DMS53 treated with DMSO at 0.1 percent for 48 hours (cell line): ENCODE measurements at regions not wholly inside any gene's neighbourhood (a gene's known extent, or its start where the extent isn't known, plus 50 kb on each side); places are given as distances from the start of the nearest gene placed in this dataset.

Experiments used
- DNase-seq: peaks from one replicate; lab custom pipeline; 2025; ENCODE audit not compliant: unreplicated experiment; lab: John Stamatoyannopoulos, UW

- no peak for DNase-seq
These were observed 172.7 kb upstream of the CTNNB1 start for GRCh38 chr3:41026394-41027177.

- no peak for DNase-seq
These were observed 169.9 kb upstream of the CTNNB1 start for GRCh38 chr3:41029356-41029755.

- no peak for DNase-seq
These were observed 169.1 kb upstream of the CTNNB1 start for GRCh38 chr3:41030220-41030619.

- no peak for DNase-seq
These were observed 167.9 kb upstream of the CTNNB1 start for GRCh38 chr3:41031401-41031800.

GRCh38 chr3:41033956-41034519, 165.3 kb upstream of the CTNNB1 start:
- DNase-seq, result no peak

GRCh38 chr3:41035456-41036022, 163.8 kb upstream of the CTNNB1 start:
- DNase-seq, result no peak

GRCh38 chr3:41037651-41038334, 161.5 kb upstream of the CTNNB1 start:
- DNase-seq, result no peak

- DNase-seq, result no peak
These were observed 159.0 kb upstream of the CTNNB1 start for GRCh38 chr3:41040256-41040655.

- DNase-seq, result no peak
These were observed 157.8 kb upstream of the CTNNB1 start for GRCh38 chr3:41041462-41041861.

GRCh38 chr3:41041899-41042298, 157.4 kb upstream of the CTNNB1 start:
- DNase-seq, result no peak

GRCh38 chr3:41044523-41044922, 154.8 kb upstream of the CTNNB1 start:
- no peak for DNase-seq

GRCh38 chr3:41045491-41045890, 153.8 kb upstream of the CTNNB1 start:
- DNase-seq, result no peak

GRCh38 chr3:41050144-41050543, 149.2 kb upstream of the CTNNB1 start:
- DNase-seq, result no peak

GRCh38 chr3:41053220-41053619, 146.1 kb upstream of the CTNNB1 start:
- DNase-seq, result no peak

- no peak for DNase-seq
These were observed 139.2 kb upstream of the CTNNB1 start for GRCh38 chr3:41060106-41060505.

GRCh38 chr3:41064070-41064469, 135.2 kb upstream of the CTNNB1 start:
- DNase-seq, result no peak

- no peak for DNase-seq
These were observed 134.8 kb upstream of the CTNNB1 start for GRCh38 chr3:41064526-41064925.

- no peak for DNase-seq
These were observed 134.0 kb upstream of the CTNNB1 start for GRCh38 chr3:41065340-41065739.

- no peak for DNase-seq
These were observed 126.1 kb upstream of the CTNNB1 start for GRCh38 chr3:41073190-41073589.

- DNase-seq, result no peak
These were observed 123.3 kb upstream of the CTNNB1 start for GRCh38 chr3:41075975-41076374.

GRCh38 chr3:41076399-41076798, 122.9 kb upstream of the CTNNB1 start:
- no peak for DNase-seq

- DNase-seq, result no peak
These were observed 119.2 kb upstream of the CTNNB1 start for GRCh38 chr3:41080141-41080540.
